Ishikawa (cell line): ENCODE measurements at regions not wholly inside any gene's neighbourhood (a gene's known extent, or its start where the extent isn't known, plus 50 kb on each side); places are given as distances from the start of the nearest gene placed in this dataset.

ENCODE experiments used
- CEBPB ChIP-seq: IDR thresholded peaks from 2 replicates; pipeline ENCODE4 v1.6.1; 2012
- EP300 ChIP-seq: IDR thresholded peaks from 2 replicates; pipeline ENCODE4 v1.6.1; 2012; ENCODE audit warnings: borderline replicate concordance
- MAX ChIP-seq: IDR thresholded peaks from 2 replicates; pipeline ENCODE4 v1.6.1; 2012
- NFIC ChIP-seq: IDR thresholded peaks from 2 replicates; pipeline ENCODE4 v1.6.1; 2012
- RAD21 ChIP-seq: IDR thresholded peaks from 2 replicates; pipeline ENCODE4 v1.6.1; 2012; ENCODE audit warnings: low read depth
- REST ChIP-seq: IDR thresholded peaks from 2 replicates; pipeline ENCODE4 v1.6.1; 2012; ENCODE audit warnings: low read depth, mild to moderate bottlenecking
- TAF1 ChIP-seq: IDR thresholded peaks from 2 replicates; pipeline ENCODE4 v1.6.1; 2012; ENCODE audit warnings: low read depth, mild to moderate bottlenecking
- TCF12 ChIP-seq: IDR thresholded peaks from 2 replicates; pipeline ENCODE4 v1.6.1; 2012; ENCODE audit warnings: low read depth
- TEAD4 ChIP-seq: IDR thresholded peaks from 2 replicates; pipeline ENCODE4 v1.6.1; 2012
- YY1 ChIP-seq: IDR thresholded peaks from 2 replicates; pipeline ENCODE4 v1.6.1; 2012; ENCODE audit warnings: low read depth

- TF ChIP-seq CEBPB (no peak), REST (no peak), RAD21 (no peak), EP300 (no peak), YY1 (no peak), TEAD4 (no peak), TAF1 (no peak), MAX (no peak), TCF12 (no peak), NFIC (no peak)
Observed at GRCh38 chr20:10877342-10877741, 203.5 kb upstream of the JAG1 start.
